GM19455 (cell line): ENCODE measurements at regions not wholly inside any gene's neighbourhood (a gene's known extent, or its start where the extent isn't known, plus 50 kb on each side); places are given as distances from the start of the nearest gene placed in this dataset.
"Not testable (repeated sequence)": the region's sequence is repeated elsewhere in the genome, so short reads cannot be mapped to it uniquely, and the experiment has no call there.

ENCODE experiments used
- ATAC-seq: cut with Tn5 transposase; IDR thresholded peaks from one replicate; pipeline ENCODE4 v1.9.1; 2021; ENCODE audit not compliant: unreplicated experiment

DNA sequence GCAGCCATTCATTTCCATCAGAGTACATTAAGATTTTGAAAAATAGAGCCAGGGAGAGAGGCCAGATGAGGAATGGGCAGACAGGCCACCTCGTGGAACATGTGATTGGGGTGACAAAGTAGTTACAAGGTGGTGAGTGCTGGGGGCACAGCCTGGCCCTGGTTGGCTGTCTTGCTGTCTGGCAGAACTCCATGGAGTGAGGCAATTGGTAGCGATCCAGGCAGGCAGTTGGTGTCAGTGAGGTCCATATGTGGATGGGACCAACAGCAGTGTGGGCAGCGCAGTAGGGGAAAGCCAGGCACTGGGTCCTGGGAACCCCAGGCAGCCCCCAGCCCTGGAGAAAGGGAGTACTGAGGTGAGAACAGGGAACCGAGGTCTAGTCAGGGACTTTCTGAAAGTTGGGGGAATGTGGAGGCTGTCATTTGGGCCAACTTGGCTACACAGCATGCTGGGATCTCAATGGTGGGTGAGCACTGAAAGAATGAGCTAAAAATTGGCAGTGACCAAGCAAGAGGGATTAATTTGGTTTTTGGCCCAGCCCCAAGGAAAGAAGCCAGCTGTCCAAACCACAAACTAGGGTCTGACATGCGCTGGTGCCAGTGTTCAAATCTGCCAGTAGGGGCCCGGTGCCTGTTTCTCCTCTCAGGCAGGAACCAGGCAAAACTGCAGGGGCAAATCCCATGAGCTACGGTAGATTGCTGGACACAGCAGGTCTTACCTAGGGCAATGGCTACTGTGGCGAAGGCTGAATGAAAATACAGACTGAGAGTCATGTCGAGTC lies 61.4 kb upstream of the E2F3 start:
- no peak for ATAC-seq

DNA sequence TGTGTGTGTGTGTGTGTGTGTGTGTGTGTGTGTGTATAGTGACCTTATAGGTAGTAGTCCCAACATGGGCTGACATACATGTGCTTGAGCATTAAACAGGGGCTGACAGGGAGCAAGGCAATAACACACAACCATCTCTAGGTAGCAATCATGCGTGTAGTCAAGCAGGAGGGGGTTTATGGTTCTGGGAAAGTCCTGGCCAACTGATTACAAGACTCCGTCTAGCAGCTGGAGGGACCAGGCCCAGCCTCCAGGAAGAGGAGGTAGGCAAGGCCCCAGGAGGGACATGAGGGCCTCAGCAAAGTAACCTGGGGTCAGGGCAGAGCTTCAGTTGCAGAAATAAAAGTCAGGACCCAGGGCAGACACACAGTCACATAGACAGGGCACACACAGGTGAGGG lies 60.6 kb upstream of the E2F3 start:
- no peak for ATAC-seq

DNA sequence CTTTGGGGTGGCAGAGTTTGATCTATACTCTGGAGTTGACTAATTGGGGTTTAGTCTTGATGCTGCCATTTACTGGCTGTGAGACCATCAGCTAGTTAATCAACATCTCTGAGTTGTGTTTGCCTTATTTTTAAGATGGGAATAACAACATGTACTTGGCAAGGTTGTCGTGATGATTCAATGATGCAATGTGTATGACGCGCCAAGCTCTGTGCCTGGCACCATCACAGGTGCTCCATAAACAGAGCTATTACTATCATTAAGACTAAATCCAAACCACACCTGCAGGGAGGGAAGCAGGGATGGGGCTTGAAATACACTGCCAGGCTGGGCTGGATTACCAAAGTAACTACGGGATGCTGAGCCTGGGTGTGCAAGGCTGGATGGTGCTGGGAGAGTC lies 60.1 kb upstream of the E2F3 start:
- no peak for ATAC-seq

DNA sequence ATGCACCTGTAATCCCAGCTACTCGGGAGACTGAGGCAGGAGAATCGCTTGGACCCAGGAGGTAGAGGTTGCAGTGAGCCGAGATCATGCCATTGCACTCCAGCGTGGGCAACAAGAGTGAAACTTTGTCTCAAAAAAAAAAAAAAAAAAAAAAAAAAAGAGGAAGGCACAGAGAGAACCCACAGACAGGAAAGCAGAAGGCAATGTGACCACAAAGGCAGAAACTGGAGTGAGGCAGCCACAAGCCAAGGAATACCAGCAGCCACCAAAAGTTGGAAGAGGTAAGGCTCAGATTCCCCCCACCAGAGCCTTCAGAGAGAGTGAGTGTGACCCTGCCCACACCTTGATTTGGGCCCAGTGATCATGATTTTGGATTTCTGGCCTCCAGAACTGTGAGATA lies 54.7 kb upstream of the E2F3 start:
- ATAC-seq = not testable (repeated sequence)

DNA sequence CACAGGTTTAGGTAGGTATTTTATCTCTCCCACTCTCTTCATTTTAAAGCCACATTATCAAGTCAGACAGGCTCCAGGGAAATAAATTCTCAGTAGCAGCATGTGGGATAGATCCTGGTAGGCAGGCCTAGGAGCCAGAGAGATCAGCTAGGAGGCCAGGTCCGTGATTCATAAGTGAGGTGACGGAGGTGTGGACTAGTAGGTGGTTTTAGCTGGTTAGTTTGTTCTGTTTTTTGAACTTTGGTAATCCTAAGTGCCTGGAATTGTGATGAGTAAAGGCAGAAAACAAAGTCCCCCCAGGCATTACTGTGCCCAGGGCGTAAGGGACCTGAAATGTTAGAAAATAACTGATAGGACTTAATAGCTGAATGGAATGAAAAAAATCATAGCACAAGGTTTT lies 53.6 kb upstream of the E2F3 start:
- ATAC-seq = no peak

DNA sequence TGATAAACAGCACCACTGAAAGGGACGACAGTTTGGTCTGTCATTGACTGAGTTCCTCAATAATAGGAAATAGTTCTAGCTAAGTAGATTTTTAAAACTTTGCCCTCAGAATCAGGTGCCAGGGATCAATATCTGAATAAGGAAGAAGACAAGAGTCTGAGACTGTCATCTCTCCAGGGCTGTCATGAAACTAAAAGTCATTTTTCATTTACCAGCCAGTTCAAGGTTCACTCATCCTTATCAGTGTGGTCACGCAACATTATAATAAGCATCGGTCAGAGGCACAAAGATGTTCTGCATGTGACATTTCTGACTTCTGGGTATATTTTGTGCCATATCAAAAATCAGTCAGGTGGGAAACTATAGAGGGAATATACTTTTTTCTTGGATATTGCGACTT lies 52.5 kb upstream of the E2F3 start:
- no peak for ATAC-seq

DNA sequence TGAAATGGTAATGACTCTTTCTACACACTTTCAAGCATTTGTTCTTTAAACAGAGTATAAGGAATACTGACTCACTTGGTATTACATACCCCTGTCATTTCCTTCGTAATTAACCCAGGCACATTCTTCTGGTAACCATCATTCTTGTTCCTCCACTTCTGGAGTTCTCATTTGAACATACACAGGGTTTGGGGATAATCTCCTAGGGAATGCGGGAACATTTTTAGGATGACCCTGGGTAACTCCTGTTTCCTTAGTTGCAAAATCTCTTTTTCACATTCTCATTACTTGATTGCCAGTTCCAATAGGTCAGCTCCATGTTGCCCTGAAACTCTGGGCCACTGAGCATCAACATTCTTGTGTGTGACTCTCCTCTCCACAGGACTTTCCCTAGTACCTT lies 51.5 kb upstream of the E2F3 start:
- no peak for ATAC-seq

DNA sequence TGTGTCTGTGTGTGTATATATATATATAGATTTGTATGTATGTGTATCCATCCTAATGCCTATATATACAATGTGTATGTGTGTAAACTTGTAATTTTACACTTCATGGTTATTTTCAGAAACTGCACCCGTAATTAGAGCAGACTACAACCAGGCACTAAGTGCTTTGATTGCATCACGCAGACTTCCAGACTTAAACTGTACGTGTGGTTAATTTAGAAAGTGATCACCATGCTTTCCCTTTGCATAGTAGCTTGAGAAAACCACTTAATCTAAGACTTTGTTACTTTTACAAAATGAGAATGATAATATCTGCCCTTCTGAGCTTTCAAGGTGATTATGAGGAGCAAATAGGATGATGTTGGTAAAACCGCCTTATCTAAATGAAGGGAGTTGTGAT lies 50.1 kb upstream of the E2F3 start:
- no peak for ATAC-seq
